ENCODE measurements at regions not wholly inside any gene's neighbourhood (a gene's known extent, or its start where the extent isn't known, plus 50 kb on each side); places are given as distances from the start of the nearest gene placed in this dataset.

GRCh38 chr10:29098423-29098822 lies 190.4 kb upstream of the LYZL1 start:
- no peak for DNase-seq

GRCh38 chr10:29099001-29099400 lies 189.9 kb upstream of the LYZL1 start:
- DNase-seq, result no peak

- no peak for DNase-seq
Measured at GRCh38 chr10:29099415-29099814, 189.5 kb upstream of the LYZL1 start.

GRCh38 chr10:29100505-29100904 lies 188.4 kb upstream of the LYZL1 start:
- DNase-seq, result no peak

- no peak for DNase-seq
Measured at GRCh38 chr10:29102233-29102632, 186.6 kb upstream of the LYZL1 start.

- DNase-seq, result no peak
Measured at GRCh38 chr10:29102636-29103035, 186.2 kb upstream of the LYZL1 start.

- DNase-seq, result no peak
Measured at GRCh38 chr10:29104661-29105399, 184.0 kb upstream of the LYZL1 start.

GRCh38 chr10:29105516-29106215 lies 183.2 kb upstream of the LYZL1 start:
- no peak for DNase-seq

- no peak for DNase-seq
Measured at GRCh38 chr10:29106287-29106686, 182.6 kb upstream of the LYZL1 start.

GRCh38 chr10:29107866-29108498 lies 180.9 kb upstream of the LYZL1 start:
- DNase-seq, result no peak

- DNase-seq, result no peak
Measured at GRCh38 chr10:29109707-29110571, 178.9 kb upstream of the LYZL1 start.

GRCh38 chr10:29112827-29113615 lies 175.8 kb upstream of the LYZL1 start:
- DNase-seq, result no peak

GRCh38 chr10:29113616-29113945 lies 175.3 kb upstream of the LYZL1 start:
- DNase-seq, result no peak

- DNase-seq, result no peak
Measured at GRCh38 chr10:29114141-29114540, 174.7 kb upstream of the LYZL1 start.

- no peak for DNase-seq
Measured at GRCh38 chr10:29117781-29118180, 171.1 kb upstream of the LYZL1 start.

GRCh38 chr10:29119374-29119773 lies 169.5 kb upstream of the LYZL1 start:
- DNase-seq, result peak; percentile 24

GRCh38 chr10:29120216-29120615 lies 168.7 kb upstream of the LYZL1 start:
- DNase-seq, result no peak

- no peak for DNase-seq
Measured at GRCh38 chr10:29124864-29125263, 164.0 kb upstream of the LYZL1 start.

- DNase-seq, result no peak
Measured at GRCh38 chr10:29127037-29127700, 161.7 kb upstream of the LYZL1 start.

GRCh38 chr10:29127731-29128130 lies 161.1 kb upstream of the LYZL1 start:
- DNase-seq, result no peak

GRCh38 chr10:29130190-29130673 lies 158.6 kb upstream of the LYZL1 start:
- peak; percentile 8 for DNase-seq
